ENCODE measurements at regions not wholly inside any gene's neighbourhood (a gene's known extent, or its start where the extent isn't known, plus 50 kb on each side); places are given as distances from the start of the nearest gene placed in this dataset.

DNA sequence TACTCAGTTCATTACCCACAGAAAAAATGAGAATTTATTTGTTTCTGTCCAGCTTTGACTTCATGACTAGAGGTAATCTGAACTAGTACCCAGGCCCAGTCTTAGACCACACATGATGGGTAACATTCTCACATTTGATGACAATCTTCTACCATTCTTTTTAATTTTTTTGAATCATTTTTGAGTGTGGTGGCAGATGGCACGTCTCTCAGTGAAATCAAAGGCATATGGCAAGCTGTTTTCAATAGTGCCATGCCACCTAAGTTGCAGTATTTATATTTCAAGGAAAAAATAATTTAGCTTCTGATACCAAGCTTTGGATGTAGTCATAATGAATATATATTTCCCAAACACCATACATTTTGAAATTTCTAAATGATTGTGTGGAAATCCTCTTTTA is 88.8 kb upstream of the HS3ST5 start:
- no peak for DNase-seq (ENCODE audit: low spot score)

DNA sequence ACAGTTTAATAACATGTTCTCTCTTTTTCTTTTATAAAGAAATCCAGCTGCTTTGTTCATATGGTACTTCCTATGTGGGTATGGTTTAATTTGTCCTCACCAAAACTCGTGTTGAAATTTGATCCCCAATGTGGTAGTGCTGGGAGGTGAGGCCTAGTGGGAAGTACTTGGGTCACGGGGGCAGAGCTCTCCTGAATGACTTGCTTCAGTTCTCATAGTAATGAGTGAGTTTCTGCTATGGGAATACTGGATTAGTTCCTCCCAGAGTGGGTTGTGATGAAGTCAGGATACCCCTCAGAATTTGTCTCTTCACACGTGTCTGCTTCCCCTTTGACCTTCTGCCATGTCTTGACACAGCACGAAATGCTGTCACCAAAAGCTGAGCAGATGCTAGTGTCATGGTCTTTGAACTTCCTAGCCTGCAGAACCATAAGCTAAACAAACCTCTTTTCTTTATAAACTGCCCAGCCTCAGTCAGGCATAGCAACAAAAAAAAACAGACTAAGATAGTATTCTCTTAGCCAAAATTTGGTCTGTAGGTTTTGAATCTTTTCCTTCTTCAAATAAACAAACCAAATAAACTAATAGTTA is 87.8 kb upstream of the HS3ST5 start:
- no peak for DNase-seq (ENCODE audit: low spot score)

DNA sequence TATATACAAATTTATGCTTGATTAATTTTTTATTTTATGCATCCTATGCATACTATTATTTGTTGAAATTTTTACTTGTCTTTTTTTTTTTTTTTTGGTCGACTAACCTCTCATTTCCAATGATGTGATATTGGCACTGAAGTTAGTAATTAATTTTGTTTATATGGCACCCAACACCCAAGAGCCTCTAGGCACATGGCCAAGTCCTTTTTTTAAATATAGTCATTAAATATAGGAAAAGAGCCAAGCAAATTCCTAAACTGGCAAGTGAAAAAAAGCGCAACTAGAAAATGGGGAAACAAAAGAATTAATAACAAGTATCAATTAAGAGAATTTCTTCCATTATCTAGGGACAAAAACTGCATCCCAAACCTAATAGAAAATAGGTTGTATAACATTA is 85.5 kb upstream of the HS3ST5 start:
- no peak for DNase-seq (ENCODE audit: low spot score)

DNA sequence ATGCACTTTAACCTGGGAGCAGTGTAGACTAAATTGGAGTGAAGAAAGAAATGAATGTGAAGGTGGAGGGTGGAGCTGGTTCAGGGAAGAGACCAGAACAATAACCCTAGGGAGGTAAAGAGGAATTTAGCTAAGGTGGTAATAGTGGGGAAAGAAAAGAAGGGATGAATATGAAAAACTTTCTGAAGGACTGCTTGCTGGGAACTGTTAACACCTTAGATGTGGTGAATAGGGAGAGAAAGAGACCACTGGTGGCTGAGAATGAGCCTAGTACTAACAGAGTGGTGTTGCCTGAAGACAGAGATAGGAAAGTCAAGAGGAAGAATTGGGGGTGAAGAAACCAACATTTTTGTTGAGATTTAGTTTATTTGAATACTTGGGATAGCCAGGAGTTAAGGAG is 78.4 kb upstream of the HS3ST5 start:
- DNase-seq (ENCODE audit: low spot score) = no peak

DNA sequence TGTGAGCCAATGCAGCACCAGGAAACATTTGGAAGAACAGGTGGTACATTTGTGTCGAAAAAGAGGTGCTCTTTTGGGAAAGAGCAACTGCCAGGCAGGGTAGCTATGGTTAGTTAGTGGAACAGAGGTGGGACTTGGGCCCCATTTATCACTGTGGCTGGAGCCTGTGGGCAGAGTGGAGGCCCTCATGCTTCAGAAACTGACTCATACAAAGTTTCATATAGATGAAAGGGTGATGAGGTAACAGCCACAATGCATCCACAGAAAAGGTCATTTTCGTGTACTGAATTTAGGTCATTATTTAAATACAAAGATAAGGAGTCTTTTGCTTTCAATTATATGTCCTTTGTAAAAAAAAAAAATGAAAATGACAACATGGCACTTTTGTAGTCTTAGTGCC is 76.4 kb upstream of the HS3ST5 start:
- no peak for DNase-seq (ENCODE audit: low spot score)

DNA sequence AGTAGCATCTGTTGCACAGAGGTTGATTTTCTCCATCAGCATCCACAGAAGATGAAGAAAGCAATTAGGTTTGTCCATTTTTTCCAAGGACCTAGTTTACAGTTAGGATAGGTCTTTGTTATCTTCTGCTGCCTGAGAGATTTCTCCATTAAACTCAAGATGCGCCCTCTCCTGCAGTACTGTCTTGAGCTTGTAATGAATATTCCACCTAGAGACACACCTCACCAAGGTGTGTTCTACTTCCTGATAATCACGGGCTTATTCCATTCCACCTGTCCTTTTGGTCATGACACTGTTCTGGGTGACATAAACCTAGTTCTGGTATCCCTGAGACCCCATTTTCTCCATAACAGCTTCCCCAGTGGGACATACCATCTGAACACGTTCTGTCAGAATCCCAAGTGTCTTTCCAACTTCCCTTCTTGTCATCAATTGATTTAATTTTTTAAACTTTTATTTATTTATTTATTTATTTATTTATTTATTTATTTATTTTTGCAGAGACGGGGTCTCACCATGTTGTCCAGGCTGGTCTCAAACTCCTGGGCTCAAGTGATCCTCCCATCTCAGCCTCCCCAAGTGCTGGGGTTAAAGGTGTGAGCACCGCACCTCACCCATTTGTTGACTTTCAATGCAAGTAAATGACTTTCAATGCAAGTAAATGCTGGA is 75.6 kb upstream of the HS3ST5 start:
- no peak for DNase-seq (ENCODE audit: low spot score)

DNA sequence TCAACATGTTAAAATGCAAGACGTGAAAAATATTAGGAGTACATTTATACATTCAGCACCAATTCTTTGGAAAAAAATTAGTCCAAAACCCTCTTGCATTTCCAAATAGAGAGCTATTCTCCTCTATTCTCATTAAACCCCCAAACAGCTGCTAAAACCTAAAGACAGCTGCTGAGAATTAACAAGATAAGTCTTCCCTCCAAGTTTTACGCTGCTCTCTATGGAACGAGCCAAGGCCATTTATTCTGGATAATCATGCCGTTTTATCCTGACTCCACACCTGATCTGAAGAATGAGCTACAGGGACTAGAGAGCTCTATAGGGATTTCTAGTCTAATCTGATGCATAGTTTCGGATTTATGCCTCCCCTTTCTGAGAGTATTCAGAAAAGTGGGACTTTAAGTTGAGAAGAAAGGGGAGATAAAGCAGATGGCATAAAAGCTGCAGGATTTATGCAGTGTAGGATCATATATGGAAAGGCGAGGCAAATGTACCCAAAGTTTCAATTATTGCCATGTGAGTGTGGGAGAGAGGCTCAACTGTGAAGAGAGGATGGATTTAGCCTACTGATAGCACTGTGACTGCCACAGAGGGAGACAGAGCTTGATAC is 64.7 kb upstream of the HS3ST5 start:
- DNase-seq (ENCODE audit: low spot score) = no peak

DNA sequence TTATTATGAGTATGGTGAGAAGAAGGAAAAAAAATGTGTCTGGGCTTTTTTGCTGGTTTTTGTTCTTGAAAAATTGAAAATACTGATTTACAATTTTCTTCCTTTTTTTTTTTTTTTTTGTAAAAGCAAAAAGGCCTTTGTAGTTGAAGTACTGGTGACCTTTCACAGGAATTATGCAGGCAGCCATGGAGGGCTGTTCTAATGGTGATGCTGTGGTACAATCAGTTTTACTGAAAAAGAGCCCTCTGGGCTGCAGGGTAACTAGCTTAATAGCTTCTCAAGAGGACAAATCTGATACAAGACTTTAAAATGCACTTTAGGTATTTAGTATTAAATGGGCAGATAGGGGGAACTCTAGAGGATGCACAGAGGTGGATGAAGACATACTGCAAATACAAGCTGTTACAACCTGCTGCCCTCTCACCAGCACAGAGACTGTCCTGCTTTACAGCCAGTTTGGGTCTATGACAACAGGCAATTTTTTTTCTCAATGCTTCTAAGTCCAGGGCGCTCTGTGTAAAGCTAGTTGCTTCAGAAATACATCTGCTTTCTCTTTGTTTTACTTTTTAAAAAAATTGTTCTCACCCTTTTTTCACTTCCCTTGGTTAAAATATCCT is 61.6 kb upstream of the HS3ST5 start:
- DNase-seq (ENCODE audit: low spot score) = no peak

DNA sequence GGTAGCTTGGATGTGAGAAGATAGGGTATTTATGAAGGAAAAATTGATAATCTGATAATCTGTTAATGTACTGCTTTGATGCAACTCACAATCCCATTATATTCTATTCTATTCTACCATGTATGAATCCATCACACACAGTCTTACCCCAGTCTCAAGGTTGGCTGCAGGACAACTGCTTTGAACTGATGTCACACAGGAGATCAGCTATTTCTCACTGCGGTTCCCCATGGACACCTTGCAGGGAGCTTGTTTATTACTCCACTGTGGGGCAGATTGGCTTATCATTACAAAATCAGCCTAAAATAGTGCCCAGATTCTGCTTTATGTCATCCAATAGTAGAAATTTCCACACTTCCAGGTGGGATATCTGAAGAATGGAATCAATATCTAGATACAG is 61.0 kb upstream of the HS3ST5 start:
- DNase-seq (ENCODE audit: low spot score) = no peak

DNA sequence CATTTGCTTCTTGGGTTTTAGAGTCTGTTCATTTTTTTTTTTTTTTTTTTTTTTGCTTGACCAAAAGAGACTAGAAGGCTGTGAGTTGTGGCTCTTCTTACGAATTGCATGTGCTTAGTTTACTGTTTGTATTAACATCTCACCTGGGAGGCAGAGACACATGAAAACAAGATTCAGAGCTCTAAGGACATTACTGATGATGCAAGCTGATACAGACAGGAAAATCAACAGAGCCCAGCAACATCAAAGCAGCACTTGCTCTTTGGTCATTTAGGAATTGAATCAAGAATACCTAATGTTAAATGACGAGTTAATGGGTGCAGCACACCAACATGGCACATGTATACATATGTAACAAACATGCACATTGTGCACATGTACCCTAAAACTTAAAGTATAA is 55.7 kb upstream of the HS3ST5 start:
- DNase-seq (ENCODE audit: low spot score) = no peak
